Upper lobe of left lung (tissue), 4 donors: ENCODE measurements at regions not wholly inside any gene's neighbourhood (a gene's known extent, or its start where the extent isn't known, plus 50 kb on each side); places are given as distances from the start of the nearest gene placed in this dataset.

Source experiments
- POLR2A ChIP-seq, 4 donors: fragments of 450-650 bp; IDR thresholded peaks; one replicate each; pipeline ENCODE4 v1.5.1; 2016 to 2017; ENCODE audit warnings: antibody characterized with exemption in 4 of 4, mild to moderate bottlenecking in 2 of 4
- POLR2AphosphoS5 ChIP-seq, 2 donors: sonication (generic); formaldehyde crosslinking; IDR thresholded peaks; one replicate each; pipeline ENCODE4 v1.5.1; 2017; ENCODE audit warnings: antibody characterized with exemption in 2 of 2
- TF ChIP-seq, protein P1 (sequence below), 6 experiments: fragments of 450-650 bp in 4 of 6; fragments of 200-600 bp in 2 of 6; sonication (generic) in 2 of 6; IDR thresholded peaks; one replicate each; pipeline ENCODE4 v1.5.1; 2016 to 2019; ENCODE audit warnings: antibody characterized with exemption in 6 of 6

DNA sequence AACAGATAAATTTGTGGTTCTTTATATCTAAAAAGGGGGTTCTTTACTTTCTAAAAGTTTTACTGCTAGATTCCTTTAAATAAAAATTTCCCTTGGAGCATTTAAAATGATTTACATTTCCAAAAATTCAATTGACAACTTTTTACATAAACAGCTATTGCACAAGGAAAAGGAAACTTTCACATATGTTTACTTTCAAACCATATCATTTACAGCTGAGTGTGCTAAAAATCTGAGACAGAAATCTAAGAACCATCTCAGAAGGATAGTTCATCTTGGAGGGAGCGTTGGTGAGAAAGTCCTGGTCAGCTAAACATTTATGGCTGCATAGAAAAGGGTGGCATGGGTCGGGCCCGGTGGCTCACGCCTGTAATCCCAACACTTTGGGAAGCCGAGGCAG is 235.4 kb downstream of the DTWD2 start:
- TF ChIP-seq, protein P1, sequence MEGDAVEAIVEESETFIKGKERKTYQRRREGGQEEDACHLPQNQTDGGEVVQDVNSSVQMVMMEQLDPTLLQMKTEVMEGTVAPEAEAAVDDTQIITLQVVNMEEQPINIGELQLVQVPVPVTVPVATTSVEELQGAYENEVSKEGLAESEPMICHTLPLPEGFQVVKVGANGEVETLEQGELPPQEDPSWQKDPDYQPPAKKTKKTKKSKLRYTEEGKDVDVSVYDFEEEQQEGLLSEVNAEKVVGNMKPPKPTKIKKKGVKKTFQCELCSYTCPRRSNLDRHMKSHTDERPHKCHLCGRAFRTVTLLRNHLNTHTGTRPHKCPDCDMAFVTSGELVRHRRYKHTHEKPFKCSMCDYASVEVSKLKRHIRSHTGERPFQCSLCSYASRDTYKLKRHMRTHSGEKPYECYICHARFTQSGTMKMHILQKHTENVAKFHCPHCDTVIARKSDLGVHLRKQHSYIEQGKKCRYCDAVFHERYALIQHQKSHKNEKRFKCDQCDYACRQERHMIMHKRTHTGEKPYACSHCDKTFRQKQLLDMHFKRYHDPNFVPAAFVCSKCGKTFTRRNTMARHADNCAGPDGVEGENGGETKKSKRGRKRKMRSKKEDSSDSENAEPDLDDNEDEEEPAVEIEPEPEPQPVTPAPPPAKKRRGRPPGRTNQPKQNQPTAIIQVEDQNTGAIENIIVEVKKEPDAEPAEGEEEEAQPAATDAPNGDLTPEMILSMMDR (IDR thresholded peaks at IDR 0.05) = no peak
- no peak for TF ChIP-seq POLR2A (IDR thresholded peaks at IDR 0.05)
- TF ChIP-seq POLR2AphosphoS5 (IDR thresholded peaks at IDR 0.05) = no peak
